Testis (tissue), 2 donors: ENCODE measurements at regions not wholly inside any gene's neighbourhood (a gene's known extent, or its start where the extent isn't known, plus 50 kb on each side); places are given as distances from the start of the nearest gene placed in this dataset.

ENCODE experiments used
- DNase-seq: peaks from one replicate; pipeline ENCODE4 v3.0.0-alpha.2; 2019
- H3K27ac ChIP-seq, 2 donors: fragments of 200-600 bp; sonication (generic); one replicate each; pipeline ENCODE4 v1.5.1; 2019
- H3K27me3 ChIP-seq: fragments of 200-600 bp; sonication (generic); one replicate; pipeline ENCODE4 v1.5.1; 2019
- H3K36me3 ChIP-seq: fragments of 200-600 bp; sonication (generic); one replicate; pipeline ENCODE4 v1.5.1; 2017; ENCODE audit warnings: low read depth; ENCODE audit errors: missing control alignments
- H3K4me1 ChIP-seq: fragments of 200-600 bp; sonication (generic); one replicate; pipeline ENCODE4 v1.5.1; 2019
- H3K4me3 ChIP-seq, 2 donors: fragments of 200-600 bp; sonication (generic); one replicate each; pipeline ENCODE4 v1.5.1; 2017 to 2019
- H3K9me3 ChIP-seq: fragments of 200-600 bp; sonication (generic); one replicate; pipeline ENCODE4 v1.5.1; 2017
- POLR2A ChIP-seq: fragments of 450-650 bp; IDR thresholded peaks from one replicate; pipeline ENCODE4 v1.6.1; 2017; ENCODE audit warnings: antibody characterized with exemption, mild to moderate bottlenecking, moderate library complexity
- WGBS, 2 donors: methylation state at CpG; one replicate each; pipeline ENCODE4 v1.1.5; 2018; 5-methylcytosine and 5-hydroxymethylcytosine counted together
- intact Hi-C: fragments of 100-400 bp; cut with DNase I; formaldehyde crosslinking; loops from one replicate; pipeline ENCODE4 v1.15.1; 2023; ENCODE audit warnings: low total_unique reads
- TF ChIP-seq, protein P1 (sequence below), 3 experiments: fragments of 450-650 bp in 2 of 3; fragments of 200-600 bp in 1 of 3; sonication (generic) in 1 of 3; IDR thresholded peaks; one replicate each; pipeline ENCODE4 v1.5.1; 2016 to 2019; ENCODE audit warnings: antibody characterized with exemption in 3 of 3, mild to moderate bottlenecking in 2 of 3, moderate library complexity in 1 of 3

DNA sequence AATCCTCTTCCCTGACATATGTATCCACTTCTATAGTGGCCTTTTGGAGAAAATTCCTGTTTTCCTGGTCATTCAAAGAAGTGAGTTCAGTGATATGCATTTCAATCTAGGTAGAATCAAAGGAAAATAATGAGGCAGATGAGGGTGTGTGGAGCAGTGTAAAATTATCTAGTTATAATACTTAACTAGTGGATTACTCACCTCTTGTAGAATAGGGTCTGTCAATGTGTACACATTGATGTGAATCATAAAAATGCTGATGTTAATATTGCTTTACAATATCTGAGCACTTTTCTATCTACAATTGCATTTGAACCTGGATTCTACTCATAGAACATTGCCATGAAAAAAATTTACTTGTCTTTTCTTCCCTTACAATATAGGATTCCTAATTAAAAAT, 293.5 kb downstream of the GBA3 start:
- Histone ChIP-seq H3K27me3 (no peaks in the 10 kb centered on the region), H3K36me3 (no peaks in the 10 kb centered on the region), H3K4me1 (no peaks in the 10 kb centered on the region), H3K4me3 (no peak overlapping the region), H3K27ac (no peak overlapping the region), H3K9me3 (no peaks in the 10 kb centered on the region)
- TF ChIP-seq, protein P1, sequence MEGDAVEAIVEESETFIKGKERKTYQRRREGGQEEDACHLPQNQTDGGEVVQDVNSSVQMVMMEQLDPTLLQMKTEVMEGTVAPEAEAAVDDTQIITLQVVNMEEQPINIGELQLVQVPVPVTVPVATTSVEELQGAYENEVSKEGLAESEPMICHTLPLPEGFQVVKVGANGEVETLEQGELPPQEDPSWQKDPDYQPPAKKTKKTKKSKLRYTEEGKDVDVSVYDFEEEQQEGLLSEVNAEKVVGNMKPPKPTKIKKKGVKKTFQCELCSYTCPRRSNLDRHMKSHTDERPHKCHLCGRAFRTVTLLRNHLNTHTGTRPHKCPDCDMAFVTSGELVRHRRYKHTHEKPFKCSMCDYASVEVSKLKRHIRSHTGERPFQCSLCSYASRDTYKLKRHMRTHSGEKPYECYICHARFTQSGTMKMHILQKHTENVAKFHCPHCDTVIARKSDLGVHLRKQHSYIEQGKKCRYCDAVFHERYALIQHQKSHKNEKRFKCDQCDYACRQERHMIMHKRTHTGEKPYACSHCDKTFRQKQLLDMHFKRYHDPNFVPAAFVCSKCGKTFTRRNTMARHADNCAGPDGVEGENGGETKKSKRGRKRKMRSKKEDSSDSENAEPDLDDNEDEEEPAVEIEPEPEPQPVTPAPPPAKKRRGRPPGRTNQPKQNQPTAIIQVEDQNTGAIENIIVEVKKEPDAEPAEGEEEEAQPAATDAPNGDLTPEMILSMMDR (IDR thresholded peaks at IDR 0.05) = no peak
- TF ChIP-seq POLR2A = no peak
- intact Hi-C loops = no loop called here
- no peak for DNase-seq

DNA sequence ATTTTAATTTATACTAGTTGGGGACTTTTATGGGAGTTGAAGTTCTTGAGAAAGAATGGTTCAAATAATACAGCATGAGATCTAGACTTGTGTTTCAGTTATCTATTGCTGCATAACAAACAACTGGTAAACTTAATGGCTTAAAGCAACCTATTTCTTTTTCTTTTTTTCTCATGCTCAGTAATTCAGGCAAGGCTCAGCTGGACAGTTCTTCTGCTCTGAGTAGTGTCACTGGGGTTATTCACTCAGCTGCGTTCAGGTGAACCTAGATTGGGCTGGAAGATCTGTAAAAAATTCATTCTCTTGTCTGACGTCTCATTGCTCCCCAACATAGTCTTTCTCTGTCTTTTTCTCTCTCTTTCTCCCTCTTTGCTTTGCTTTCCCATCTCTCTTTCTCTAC, 291.7 kb downstream of the GBA3 start:
- WGBS, 2 donors = 90 to 92% methylated on average over 2 of the region's 2 CpGs
- Histone ChIP-seq H3K9me3 (no peaks in the 10 kb centered on the region), H3K27ac (no peak overlapping the region), H3K4me3 (no peak overlapping the region), H3K4me1 (no peaks in the 10 kb centered on the region), H3K36me3 (no peaks in the 10 kb centered on the region), H3K27me3 (no peaks in the 10 kb centered on the region)
- TF ChIP-seq, protein P1 (IDR thresholded peaks at IDR 0.05) = no peak
- TF ChIP-seq POLR2A = no peak
- no peak for DNase-seq
- intact Hi-C loops = no loop called here

GRCh38 chr4:22978656-22979055, 285.9 kb downstream of the GBA3 start:
- Histone ChIP-seq H3K4me1 (no peaks in the 10 kb centered on the region), H3K27me3 (no peaks in the 10 kb centered on the region), H3K4me3 (no peak overlapping the region), H3K36me3 (no peaks in the 10 kb centered on the region), H3K27ac (no peak overlapping the region), H3K9me3 (no peaks in the 10 kb centered on the region)
- intact Hi-C loops = no loop called here
- DNase-seq = no peak
- TF ChIP-seq, protein P1 (IDR thresholded peaks at IDR 0.05) = no peak
- no peak for TF ChIP-seq POLR2A

DNA sequence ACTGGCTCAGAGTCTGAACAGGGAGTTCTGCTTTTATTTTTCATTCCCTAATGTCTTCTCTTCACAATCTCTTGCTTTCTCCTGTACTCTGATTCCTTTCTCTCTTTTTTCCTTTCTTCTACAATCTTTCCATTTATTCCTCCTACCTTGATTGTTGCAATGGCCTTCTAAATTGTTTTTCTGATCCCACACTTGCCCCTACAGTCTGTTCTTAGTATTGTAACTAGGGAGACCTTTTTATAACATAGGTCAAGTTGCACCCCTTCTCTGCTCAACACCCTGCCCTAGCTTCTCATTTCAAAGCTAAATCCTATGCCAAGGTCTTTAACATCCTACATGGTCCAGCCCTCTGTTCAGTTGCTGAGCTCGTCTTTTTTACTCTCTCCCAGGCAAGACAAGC, 277.9 kb downstream of the GBA3 start:
- DNase-seq = no peak
- Histone ChIP-seq H3K36me3 (no peaks in the 10 kb centered on the region), H3K4me3 (no peak overlapping the region), H3K27ac (no peak overlapping the region), H3K9me3 (no peaks in the 10 kb centered on the region), H3K27me3 (no peaks in the 10 kb centered on the region), H3K4me1 (no peaks in the 10 kb centered on the region)
- 68 to 73% methylated on average over 1 of the region's 1 CpG for WGBS, 2 donors
- intact Hi-C loops = no loop called here
- no peak for TF ChIP-seq POLR2A
- TF ChIP-seq, protein P1 (IDR thresholded peaks at IDR 0.05) = no peak

- H3K4me3 ChIP-seq = no peak overlapping the region
- H3K4me1 ChIP-seq = no peaks in the 10 kb centered on the region
- TF ChIP-seq, protein P1 (IDR thresholded peaks at IDR 0.05) = no peak
- TF ChIP-seq POLR2A = no peak
- WGBS, 2 donors = 70 to 77% methylated on average over 4 of the region's 4 CpGs
- H3K9me3 ChIP-seq = no peaks in the 10 kb centered on the region
- no peaks in the 10 kb centered on the region for H3K27me3 ChIP-seq
- DNase-seq = no peak
- no peak overlapping the region for H3K27ac ChIP-seq
- intact Hi-C loops = no loop called here
- H3K36me3 ChIP-seq = no peaks in the 10 kb centered on the region
Measured at GRCh38 chr4:22969287-22969896, 276.7 kb downstream of the GBA3 start.
